SK-N-MC (cell line): ENCODE measurements at regions not wholly inside any gene's neighbourhood (a gene's known extent, or its start where the extent isn't known, plus 50 kb on each side); places are given as distances from the start of the nearest gene placed in this dataset.

Experiments
- DNase-seq: peaks from one replicate; pipeline ENCODE4 v3.0.0-alpha.2; 2011; ENCODE audit warnings: low read depth, low spot score
- H3K27ac ChIP-seq: fragments of 200-600 bp; sonication (generic); 2 replicates; pipeline ENCODE4 v1.5.1; 2016; ENCODE audit warnings: mixed run types
- H3K36me3 ChIP-seq: fragments of 200-600 bp; sonication (generic); 2 replicates; pipeline ENCODE4 v1.6.1; 2017; ENCODE audit warnings: antibody characterized with exemption, low read length, mixed read lengths; ENCODE audit not compliant: insufficient read depth
- H3K4me3 ChIP-seq: fragments of 200-600 bp; sonication (generic); 2 replicates; pipeline ENCODE4 v1.5.1; 2016
- H3K9ac ChIP-seq: fragments of 200-600 bp; sonication (generic); 2 replicates; pipeline ENCODE4 v1.8.0; 2017; ENCODE audit warnings: mixed run types, mixed read lengths; ENCODE audit not compliant: insufficient read length
- H3K9me3 ChIP-seq: fragments of 200-600 bp; sonication (generic); 2 replicates; pipeline ENCODE4 v1.6.1; 2017; ENCODE audit warnings: low read depth, mild to moderate bottlenecking, antibody characterized with exemption, low read length, moderate library complexity, mixed read lengths
- EZH2 ChIP-seq: fragments of 200-600 bp; sonication (generic); IDR thresholded peaks from one replicate; pipeline ENCODE4 v1.6.1; 2017; ENCODE audit warnings: antibody characterized with exemption
- FOXP2 ChIP-seq: optimal IDR thresholded peaks from 2 replicates; pipeline ENCODE3; 2011; ENCODE audit warnings: mild to moderate bottlenecking, moderate library complexity; ENCODE audit not compliant: insufficient read depth; ENCODE audit errors: extremely low read length, control extremely low read depth
- POLR2AphosphoS5 ChIP-seq: IDR thresholded peaks from 2 replicates; pipeline ENCODE4 v1.6.1; 2012; ENCODE audit warnings: mild to moderate bottlenecking, low read depth, low read length, borderline replicate concordance

- no peak overlapping the region for H3K4me3 ChIP-seq
- H3K27ac ChIP-seq: no peak overlapping the region
- no peak overlapping the region for H3K9ac ChIP-seq
- no peak for DNase-seq
- H3K36me3 ChIP-seq: no peaks in the 10 kb centered on the region
- TF ChIP-seq POLR2AphosphoS5: no peak
- TF ChIP-seq EZH2: no peak
- no peak for TF ChIP-seq FOXP2
- H3K9me3 ChIP-seq: no peaks in the 10 kb centered on the region
Observed at GRCh38 chr7:153030976-153031375, 271.4 kb downstream of the ACTR3B start.

GRCh38 chr7:153034791-153035190 is 275.2 kb downstream of the ACTR3B start:
- Histone ChIP-seq H3K27ac (no peak overlapping the region), H3K4me3 (no peak overlapping the region), H3K36me3 (no peaks in the 10 kb centered on the region), H3K9ac (no peak overlapping the region), H3K9me3 (no peaks in the 10 kb centered on the region)
- DNase-seq: no peak
- TF ChIP-seq POLR2AphosphoS5 (no peak), FOXP2 (no peak), EZH2 (no peak)

GRCh38 chr7:153036396-153037063 is 277.0 kb downstream of the ACTR3B start:
- no peaks in the 10 kb centered on the region for H3K9me3 ChIP-seq
- no peak overlapping the region for H3K4me3 ChIP-seq
- H3K36me3 ChIP-seq: no peaks in the 10 kb centered on the region
- no peak for DNase-seq
- no peak overlapping the region for H3K9ac ChIP-seq
- H3K27ac ChIP-seq: no peak overlapping the region
- TF ChIP-seq POLR2AphosphoS5 (no peak), EZH2 (no peak), FOXP2 (no peak)

GRCh38 chr7:153043440-153043839 is 283.9 kb downstream of the ACTR3B start:
- Histone ChIP-seq H3K27ac (no peak overlapping the region), H3K9ac (no peak overlapping the region), H3K36me3 (no peaks in the 10 kb centered on the region), H3K9me3 (no peaks in the 10 kb centered on the region), H3K4me3 (no peak overlapping the region)
- DNase-seq: no peak
- no peak for TF ChIP-seq FOXP2
- TF ChIP-seq POLR2AphosphoS5: no peak
- no peak for TF ChIP-seq EZH2

- Histone ChIP-seq H3K36me3 (no peaks in the 10 kb centered on the region), H3K27ac (no peak overlapping the region), H3K9me3 (no peaks in the 10 kb centered on the region), H3K4me3 (no peak overlapping the region), H3K9ac (no peak overlapping the region)
- no peak for DNase-seq
- TF ChIP-seq EZH2 (no peak), POLR2AphosphoS5 (no peak), FOXP2 (no peak)
Observed at GRCh38 chr7:153044981-153045380, 285.4 kb downstream of the ACTR3B start.

GRCh38 chr7:153047079-153047959 is 287.8 kb downstream of the ACTR3B start:
- Histone ChIP-seq H3K9me3 (no peaks in the 10 kb centered on the region), H3K4me3 (no peak overlapping the region), H3K9ac (no peak overlapping the region), H3K27ac (no peak overlapping the region), H3K36me3 (no peaks in the 10 kb centered on the region)
- TF ChIP-seq EZH2 (no peak), FOXP2 (no peak), POLR2AphosphoS5 (no peak)
- DNase-seq: no peak

GRCh38 chr7:153052206-153052605 is 292.7 kb downstream of the ACTR3B start:
- H3K27ac ChIP-seq: no peak overlapping the region
- no peaks in the 10 kb centered on the region for H3K9me3 ChIP-seq
- no peak overlapping the region for H3K9ac ChIP-seq
- H3K36me3 ChIP-seq: no peaks in the 10 kb centered on the region
- TF ChIP-seq FOXP2: no peak
- no peak for TF ChIP-seq EZH2
- DNase-seq: no peak
- H3K4me3 ChIP-seq: no peak overlapping the region

- Histone ChIP-seq H3K9me3 (no peaks in the 10 kb centered on the region), H3K27ac (no peak overlapping the region), H3K4me3 (no peak overlapping the region), H3K9ac (no peak overlapping the region), H3K36me3 (no peaks in the 10 kb centered on the region)
- no peak for DNase-seq
- TF ChIP-seq EZH2 (no peak), FOXP2 (no peak), POLR2AphosphoS5 (no peak)
Observed at GRCh38 chr7:153061910-153062528, 302.5 kb downstream of the ACTR3B start.

GRCh38 chr7:153065051-153065450 is 305.5 kb downstream of the ACTR3B start:
- Histone ChIP-seq H3K27ac (no peak overlapping the region), H3K9me3 (no peaks in the 10 kb centered on the region), H3K36me3 (no peaks in the 10 kb centered on the region), H3K9ac (no peak overlapping the region), H3K4me3 (no peak overlapping the region)
- no peak for DNase-seq
- TF ChIP-seq FOXP2 (no peak), EZH2 (no peak), POLR2AphosphoS5 (no peak)
